ENCODE measurements at regions not wholly inside any gene's neighbourhood (a gene's known extent, or its start where the extent isn't known, plus 50 kb on each side); places are given as distances from the start of the nearest gene placed in this dataset.

DNA sequence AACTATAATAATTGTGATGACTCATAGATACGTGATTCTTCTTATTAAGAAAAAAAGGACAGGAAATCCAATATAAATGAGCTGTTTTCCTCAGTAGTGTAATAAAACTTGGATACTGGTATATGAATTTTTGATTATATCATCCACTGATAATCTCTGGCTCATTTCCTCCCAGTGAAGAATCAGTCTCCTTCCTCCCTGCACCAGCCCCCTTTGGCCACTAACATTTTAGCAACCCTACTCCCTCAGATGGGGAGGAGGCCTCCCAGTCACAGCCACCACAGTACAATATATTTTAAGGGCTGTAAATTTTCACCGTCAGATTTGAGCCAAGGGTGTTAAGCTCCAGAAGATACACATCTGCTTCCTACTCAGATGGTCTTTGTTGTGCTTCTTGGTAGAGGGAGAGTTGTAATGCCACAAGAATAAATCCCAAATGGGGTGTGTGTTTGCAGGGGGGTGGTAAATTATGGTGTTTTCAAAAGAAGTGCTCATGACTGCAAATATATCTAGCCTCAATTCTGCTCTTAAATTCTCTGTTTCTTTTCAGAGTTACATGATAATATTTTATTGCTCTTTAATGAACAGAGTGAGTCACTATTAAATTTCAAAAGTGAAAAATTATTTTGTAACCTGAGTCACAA, 153.5 kb downstream of the HLX start:
- no peak overlapping the region for H3K4me3 ChIP-seq (ENCODE audit: low read length)
- TF ChIP-seq, protein P1, sequence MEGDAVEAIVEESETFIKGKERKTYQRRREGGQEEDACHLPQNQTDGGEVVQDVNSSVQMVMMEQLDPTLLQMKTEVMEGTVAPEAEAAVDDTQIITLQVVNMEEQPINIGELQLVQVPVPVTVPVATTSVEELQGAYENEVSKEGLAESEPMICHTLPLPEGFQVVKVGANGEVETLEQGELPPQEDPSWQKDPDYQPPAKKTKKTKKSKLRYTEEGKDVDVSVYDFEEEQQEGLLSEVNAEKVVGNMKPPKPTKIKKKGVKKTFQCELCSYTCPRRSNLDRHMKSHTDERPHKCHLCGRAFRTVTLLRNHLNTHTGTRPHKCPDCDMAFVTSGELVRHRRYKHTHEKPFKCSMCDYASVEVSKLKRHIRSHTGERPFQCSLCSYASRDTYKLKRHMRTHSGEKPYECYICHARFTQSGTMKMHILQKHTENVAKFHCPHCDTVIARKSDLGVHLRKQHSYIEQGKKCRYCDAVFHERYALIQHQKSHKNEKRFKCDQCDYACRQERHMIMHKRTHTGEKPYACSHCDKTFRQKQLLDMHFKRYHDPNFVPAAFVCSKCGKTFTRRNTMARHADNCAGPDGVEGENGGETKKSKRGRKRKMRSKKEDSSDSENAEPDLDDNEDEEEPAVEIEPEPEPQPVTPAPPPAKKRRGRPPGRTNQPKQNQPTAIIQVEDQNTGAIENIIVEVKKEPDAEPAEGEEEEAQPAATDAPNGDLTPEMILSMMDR (conservative IDR thresholded peaks at IDR 0.05; ENCODE audit: low read depth, low read length) = no peak
- DNase-seq (ENCODE audit: low read depth) = no peak

DNA sequence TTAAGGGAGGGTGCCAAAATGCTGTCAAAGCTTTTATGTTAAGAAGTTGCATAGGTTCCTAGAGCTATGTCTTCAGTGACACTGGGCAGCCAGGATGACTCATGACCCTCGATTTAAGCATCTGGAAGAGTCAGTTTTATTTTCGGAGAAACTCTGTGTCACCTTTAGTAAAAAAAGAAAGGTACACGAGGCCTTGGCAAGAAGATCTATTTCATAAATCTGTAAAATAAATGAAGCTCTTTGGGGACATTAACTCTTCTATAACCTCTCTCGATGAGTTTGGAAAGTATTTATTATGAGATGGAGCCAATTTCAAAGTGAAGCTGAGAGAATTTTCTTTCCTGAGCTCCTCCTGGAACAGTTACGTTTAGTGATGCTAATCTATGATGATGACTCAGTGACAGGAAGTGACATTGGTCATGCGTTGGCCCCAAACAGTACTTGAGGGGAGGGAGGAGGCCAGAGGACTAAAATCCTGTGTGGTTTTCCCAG, 156.5 kb downstream of the HLX start:
- no peak overlapping the region for H3K4me3 ChIP-seq (ENCODE audit: low read length)
- DNase-seq (ENCODE audit: low read depth) = no peak

DNA sequence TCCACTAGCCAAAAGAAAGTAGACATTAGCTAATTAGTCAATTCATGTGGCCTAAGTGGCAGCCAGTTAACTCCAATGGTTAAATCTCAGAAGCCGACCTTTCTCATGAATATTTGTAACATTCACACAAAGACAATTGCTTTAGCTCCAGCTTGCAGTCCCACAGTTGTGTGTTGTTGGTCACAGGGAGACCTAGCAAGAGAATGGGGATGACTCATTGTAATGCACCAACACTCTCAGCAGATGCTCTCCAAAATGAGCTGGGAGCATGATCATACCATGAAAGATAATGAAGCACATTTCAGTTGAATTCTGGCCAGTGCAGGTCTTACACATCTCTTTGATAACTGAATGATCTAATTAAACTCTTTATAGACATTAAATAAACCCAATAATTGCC, 160.4 kb downstream of the HLX start:
- TF ChIP-seq, protein P1 (conservative IDR thresholded peaks at IDR 0.05; ENCODE audit: low read depth, low read length) = no peak
- H3K4me3 ChIP-seq (ENCODE audit: low read length) = no peak overlapping the region
- DNase-seq (ENCODE audit: low read depth) = no peak

More for the DNA sequence above, 156.5 kb downstream of the HLX start:
- TF ChIP-seq, protein P1 (conservative IDR thresholded peaks at IDR 0.05; ENCODE audit: low read depth, low read length) = no peak

DNA sequence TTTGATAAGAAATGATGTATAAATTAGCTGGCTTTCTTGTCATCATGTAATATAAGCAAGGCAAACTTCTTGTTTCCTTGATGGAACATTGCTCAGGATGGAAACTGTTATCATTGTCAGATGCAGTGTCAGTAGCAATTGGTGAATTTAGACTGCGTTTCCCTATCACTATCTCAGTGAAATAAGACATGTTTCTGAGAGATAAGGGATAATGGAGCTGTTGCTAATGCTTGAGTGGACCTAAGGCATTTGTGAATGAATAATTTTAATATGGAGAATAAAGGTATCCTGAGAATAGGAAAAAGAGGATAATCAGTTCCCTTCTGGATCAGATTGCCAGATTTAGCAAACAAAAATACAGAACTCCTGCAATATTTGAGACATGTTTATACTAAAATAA, 160.9 kb downstream of the HLX start:
- TF ChIP-seq, protein P1 (conservative IDR thresholded peaks at IDR 0.05; ENCODE audit: low read depth, low read length) = no peak
- no peak overlapping the region for H3K4me3 ChIP-seq (ENCODE audit: low read length)
- no peak for DNase-seq (ENCODE audit: low read depth)

DNA sequence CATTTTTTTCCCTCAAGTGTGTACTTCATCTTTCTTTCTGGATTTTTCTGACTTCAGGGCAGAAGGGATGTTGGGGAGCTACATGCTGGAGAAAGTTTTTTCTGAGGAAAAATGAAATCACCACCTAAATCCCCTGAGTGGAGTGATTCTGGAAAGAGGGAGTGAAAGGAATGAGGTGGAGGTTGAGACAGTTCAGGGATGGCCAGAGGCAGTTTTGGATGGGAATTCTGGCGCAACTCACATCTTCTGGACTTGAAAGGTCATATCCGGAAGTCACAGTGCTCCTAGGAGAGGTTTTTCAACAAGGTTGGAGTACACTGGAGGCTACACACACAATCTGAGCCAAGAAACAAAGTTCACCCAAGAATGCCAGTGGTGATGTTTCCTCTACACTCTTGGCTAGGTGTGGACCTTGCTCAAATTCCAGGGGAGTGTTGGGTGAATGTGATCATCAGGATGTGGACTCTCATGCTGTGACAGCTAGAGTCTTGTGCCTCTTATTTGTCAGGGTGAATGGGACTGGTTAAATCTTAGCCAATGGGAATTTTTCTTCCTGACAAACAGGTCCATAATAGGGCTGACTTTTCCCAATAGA, 161.5 kb downstream of the HLX start:
- TF ChIP-seq, protein P1 (conservative IDR thresholded peaks at IDR 0.05; ENCODE audit: low read depth, low read length) = no peak

DNA sequence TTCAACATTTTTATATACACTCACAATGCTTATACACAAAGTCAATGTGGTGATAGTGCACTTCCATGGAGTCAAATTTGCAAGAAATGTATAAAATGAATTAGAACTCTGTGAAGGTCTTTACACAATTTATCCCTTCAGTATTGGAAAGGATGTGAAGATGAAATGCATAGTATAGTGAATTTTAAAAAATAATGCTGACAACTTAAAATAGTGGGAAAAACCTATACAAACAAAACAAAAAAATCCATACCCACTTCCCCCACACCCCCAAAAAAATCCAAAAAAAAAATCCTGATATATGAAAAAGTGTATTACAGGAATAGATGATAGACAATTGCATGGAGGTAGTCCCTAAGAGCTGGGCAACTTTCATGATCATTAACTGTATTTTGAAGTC, 165.3 kb downstream of the HLX start:
- DNase-seq (ENCODE audit: low read depth) = no peak
- TF ChIP-seq, protein P1 (conservative IDR thresholded peaks at IDR 0.05; ENCODE audit: low read depth, low read length) = no peak
- no peak overlapping the region for H3K4me3 ChIP-seq (ENCODE audit: low read length)

More for the DNA sequence above, 161.5 kb downstream of the HLX start:
- no peak for DNase-seq (ENCODE audit: low read depth)
- H3K4me3 ChIP-seq (ENCODE audit: low read length) = no peak overlapping the region

DNA sequence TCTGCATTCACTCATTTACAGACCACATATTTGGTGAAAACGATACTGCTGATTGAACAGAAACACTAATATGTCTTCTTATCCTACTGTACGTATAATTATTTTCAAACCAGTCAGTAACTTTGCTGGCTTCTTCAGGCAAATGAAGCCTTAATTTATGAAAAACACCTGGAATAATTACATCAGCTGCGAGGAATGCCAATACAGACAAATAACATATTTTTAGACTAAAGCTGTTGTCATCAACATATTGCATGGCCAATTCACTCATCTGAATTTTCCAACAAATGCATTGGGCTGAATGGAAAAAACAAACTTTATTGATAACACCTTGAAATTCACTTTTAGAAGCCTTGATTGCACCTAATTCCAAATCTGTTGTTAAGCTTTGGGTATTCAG, 165.9 kb downstream of the HLX start:
- DNase-seq (ENCODE audit: low read depth) = no peak
- no peak overlapping the region for H3K4me3 ChIP-seq (ENCODE audit: low read length)
- TF ChIP-seq, protein P1 (conservative IDR thresholded peaks at IDR 0.05; ENCODE audit: low read depth, low read length) = no peak

All from retinal pigment epithelial cell (primary cell).